ENCODE measurements at regions not wholly inside any gene's neighbourhood (a gene's known extent, or its start where the extent isn't known, plus 50 kb on each side); places are given as distances from the start of the nearest gene placed in this dataset.

DNA sequence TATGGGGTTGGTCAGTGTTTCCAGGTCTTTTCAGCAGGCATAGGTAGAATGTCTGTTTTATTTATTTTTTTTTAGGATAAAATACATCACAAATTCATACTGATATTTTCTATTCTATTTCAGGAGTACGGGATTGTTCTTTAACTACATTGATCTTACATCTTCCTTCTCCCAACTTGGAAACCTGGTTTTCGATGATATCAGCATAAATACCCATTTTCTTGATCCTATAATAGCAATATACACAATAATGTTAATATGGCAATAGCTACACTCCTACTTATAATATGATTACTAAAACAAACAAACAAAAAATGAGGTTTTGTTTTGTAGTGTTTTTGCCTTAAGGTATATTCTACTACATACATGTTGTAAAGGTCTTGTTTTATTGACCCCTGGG is 962.4 kb upstream of the GOT2 start:
- TF ChIP-seq, protein P1, sequence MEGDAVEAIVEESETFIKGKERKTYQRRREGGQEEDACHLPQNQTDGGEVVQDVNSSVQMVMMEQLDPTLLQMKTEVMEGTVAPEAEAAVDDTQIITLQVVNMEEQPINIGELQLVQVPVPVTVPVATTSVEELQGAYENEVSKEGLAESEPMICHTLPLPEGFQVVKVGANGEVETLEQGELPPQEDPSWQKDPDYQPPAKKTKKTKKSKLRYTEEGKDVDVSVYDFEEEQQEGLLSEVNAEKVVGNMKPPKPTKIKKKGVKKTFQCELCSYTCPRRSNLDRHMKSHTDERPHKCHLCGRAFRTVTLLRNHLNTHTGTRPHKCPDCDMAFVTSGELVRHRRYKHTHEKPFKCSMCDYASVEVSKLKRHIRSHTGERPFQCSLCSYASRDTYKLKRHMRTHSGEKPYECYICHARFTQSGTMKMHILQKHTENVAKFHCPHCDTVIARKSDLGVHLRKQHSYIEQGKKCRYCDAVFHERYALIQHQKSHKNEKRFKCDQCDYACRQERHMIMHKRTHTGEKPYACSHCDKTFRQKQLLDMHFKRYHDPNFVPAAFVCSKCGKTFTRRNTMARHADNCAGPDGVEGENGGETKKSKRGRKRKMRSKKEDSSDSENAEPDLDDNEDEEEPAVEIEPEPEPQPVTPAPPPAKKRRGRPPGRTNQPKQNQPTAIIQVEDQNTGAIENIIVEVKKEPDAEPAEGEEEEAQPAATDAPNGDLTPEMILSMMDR (IDR thresholded peaks at IDR 0.05), result no peak
- no peak for TF ChIP-seq POLR2A (IDR thresholded peaks at IDR 0.05)

Data from prostate gland (tissue), 2 donors.